Testis (tissue), 2 donors: ENCODE measurements at regions not wholly inside any gene's neighbourhood (a gene's known extent, or its start where the extent isn't known, plus 50 kb on each side); places are given as distances from the start of the nearest gene placed in this dataset.

ENCODE experiments used
- CTCF ChIP-seq, 3 experiments: fragments of 450-650 bp in 2 of 3; fragments of 200-600 bp in 1 of 3; sonication (generic) in 1 of 3; IDR thresholded peaks; one replicate each; pipeline ENCODE4 v1.5.1; 2016 to 2019; ENCODE audit warnings: antibody characterized with exemption in 3 of 3, mild to moderate bottlenecking in 2 of 3, moderate library complexity in 1 of 3
- POLR2A ChIP-seq: fragments of 450-650 bp; IDR thresholded peaks from one replicate; pipeline ENCODE4 v1.6.1; 2017; ENCODE audit warnings: antibody characterized with exemption, mild to moderate bottlenecking, moderate library complexity

GRCh38 chr12:92363295-92364146 is 217.9 kb upstream of the BTG1 start:
- TF ChIP-seq CTCF (IDR thresholded peaks at IDR 0.05) (no peak), POLR2A (no peak)
